ENCODE measurements at regions not wholly inside any gene's neighbourhood (a gene's known extent, or its start where the extent isn't known, plus 50 kb on each side); places are given as distances from the start of the nearest gene placed in this dataset.

GRCh38 chr6:25053875-25054371 is 118.2 kb upstream of the RIPOR2 start (continued):
- no peak for TF ChIP-seq KDM4A (IDR thresholded peaks at IDR 0.05; ENCODE audit: low read depth, low read length, severe bottlenecking)

Measured in H1 (cell line).